H54 (cell line): ENCODE measurements at regions not wholly inside any gene's neighbourhood (a gene's known extent, or its start where the extent isn't known, plus 50 kb on each side); places are given as distances from the start of the nearest gene placed in this dataset.

ENCODE experiments used
- DNase-seq: peaks from one replicate; pipeline ENCODE4 v3.0.0; 2011; ENCODE audit warnings: low spot score, mixed read lengths; ENCODE audit not compliant: insufficient read length
- FAIRE-seq: peaks from 3 replicates; lab custom pipeline; 2011; peaks lifted over from hg19 to GRCh38; lab: Jason Lieb, UNC
- POLR2A ChIP-seq: IDR thresholded peaks from 2 replicates; pipeline ENCODE4 v1.6.1; 2011; ENCODE audit warnings: low read depth, mild to moderate bottlenecking, low read length

DNA sequence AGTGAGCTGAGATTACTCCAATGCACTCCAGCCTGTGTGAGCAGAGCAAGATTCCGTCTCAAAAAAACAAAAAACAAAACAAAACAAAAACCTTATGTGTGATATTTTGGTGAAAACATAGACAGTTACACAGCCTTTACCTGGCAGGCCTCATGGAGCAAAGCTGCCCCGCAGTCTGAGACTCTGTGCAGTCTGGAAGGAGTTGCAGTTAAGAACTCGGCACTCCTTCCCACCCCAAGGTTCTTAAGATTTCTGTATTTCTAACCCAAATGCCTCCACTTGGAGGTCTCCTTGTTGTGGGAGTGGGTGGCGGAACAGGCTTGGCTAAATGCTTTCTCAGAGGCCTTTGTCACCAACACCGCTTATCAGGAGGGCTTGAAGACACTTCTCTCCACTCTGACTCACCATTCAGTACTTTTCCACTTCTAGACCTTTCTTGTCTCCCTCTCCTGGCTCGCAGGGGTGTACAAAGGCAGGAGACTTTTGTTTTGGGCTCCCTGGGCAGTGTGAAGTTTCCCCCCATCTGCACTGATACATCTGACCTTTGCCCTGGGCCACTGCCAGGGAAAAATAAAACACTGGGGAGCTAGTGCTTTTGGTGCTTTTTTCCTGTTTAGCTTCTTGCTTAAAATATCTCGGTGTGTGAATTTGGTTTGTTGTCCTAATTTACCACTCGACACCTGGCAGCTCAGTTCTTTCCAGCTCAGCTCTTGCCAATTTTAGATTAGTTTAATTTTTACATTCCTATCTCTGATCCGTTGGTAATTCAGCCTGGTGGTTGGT lies 51.3 kb upstream of the MAGI2 start:
- FAIRE-seq (peak; percentile 43), DNase-seq (no peak)

More for the DNA sequence above, 51.3 kb upstream of the MAGI2 start:
- no peak for TF ChIP-seq POLR2A
